ENCODE measurements at regions not wholly inside any gene's neighbourhood (a gene's known extent, or its start where the extent isn't known, plus 50 kb on each side); places are given as distances from the start of the nearest gene placed in this dataset.

GRCh38 chr5:88425124-88425523 is 156.5 kb upstream of the TMEM161B start:
- H3K4me1 ChIP-seq (ENCODE audit: insufficient read depth, low read length, severe bottlenecking), result no peaks in the 10 kb centered on the region
- H3K9me2 ChIP-seq (ENCODE audit: low read depth, low read length), result no peaks in the 10 kb centered on the region
- no peaks in the 10 kb centered on the region for H3K9me3 ChIP-seq (ENCODE audit: low read length)
- H2AFZ ChIP-seq (ENCODE audit: low read length), result no peak overlapping the region
- H3K9ac ChIP-seq (ENCODE audit: low read length), result no peak overlapping the region
- no peak overlapping the region for H3K4me3 ChIP-seq (ENCODE audit: low read depth, low read length, poor library complexity, severe bottlenecking)
- no peak overlapping the region for H3K4me2 ChIP-seq (ENCODE audit: low read length)
- H3K36me3 ChIP-seq (ENCODE audit: insufficient read depth, low read length), result no peaks in the 10 kb centered on the region
- no peak overlapping the region for H3K27ac ChIP-seq (ENCODE audit: low read depth, low read length, poor library complexity, severe bottlenecking)
- TF ChIP-seq EZH2 (IDR thresholded peaks at IDR 0.05; ENCODE audit: borderline replicate concordance, low read length) (no peak), CTCF (IDR thresholded peaks at IDR 0.05; ENCODE audit: low read length) (no peak)
- no peaks in the 10 kb centered on the region for H3K27me3 ChIP-seq (ENCODE audit: insufficient read depth, low read length)
- H3K79me2 ChIP-seq (ENCODE audit: insufficient read depth, low read length), result no peaks in the 10 kb centered on the region
- H4K20me1 ChIP-seq (ENCODE audit: insufficient read depth, low read length), result no peaks in the 10 kb centered on the region
- H3F3A ChIP-seq (ENCODE audit: insufficient read depth, low read length), result no peaks in the 10 kb centered on the region

GRCh38 chr5:88419931-88420330 is 151.3 kb upstream of the TMEM161B start:
- no peak for TF ChIP-seq CTCF (IDR thresholded peaks at IDR 0.05; ENCODE audit: low read length)
- TF ChIP-seq EZH2 (IDR thresholded peaks at IDR 0.05; ENCODE audit: borderline replicate concordance, low read length), result no peak
- Histone ChIP-seq H3K4me2 (ENCODE audit: low read length) (no peak overlapping the region), H3K9me3 (ENCODE audit: low read length) (no peaks in the 10 kb centered on the region), H3K4me3 (ENCODE audit: low read depth, low read length, poor library complexity, severe bottlenecking) (no peak overlapping the region), H2AFZ (ENCODE audit: low read length) (no peak overlapping the region), H3K79me2 (ENCODE audit: insufficient read depth, low read length) (no peaks in the 10 kb centered on the region), H3K9ac (ENCODE audit: low read length) (no peak overlapping the region), H3K27ac (ENCODE audit: low read depth, low read length, poor library complexity, severe bottlenecking) (no peak overlapping the region), H3K36me3 (ENCODE audit: insufficient read depth, low read length) (no peaks in the 10 kb centered on the region), H3K9me2 (ENCODE audit: low read depth, low read length) (no peaks in the 10 kb centered on the region), H3K27me3 (ENCODE audit: insufficient read depth, low read length) (no peaks in the 10 kb centered on the region), H3K4me1 (ENCODE audit: insufficient read depth, low read length, severe bottlenecking) (no peaks in the 10 kb centered on the region), H3F3A (ENCODE audit: insufficient read depth, low read length) (no peaks in the 10 kb centered on the region), H4K20me1 (ENCODE audit: insufficient read depth, low read length) (no peaks in the 10 kb centered on the region)

DNA sequence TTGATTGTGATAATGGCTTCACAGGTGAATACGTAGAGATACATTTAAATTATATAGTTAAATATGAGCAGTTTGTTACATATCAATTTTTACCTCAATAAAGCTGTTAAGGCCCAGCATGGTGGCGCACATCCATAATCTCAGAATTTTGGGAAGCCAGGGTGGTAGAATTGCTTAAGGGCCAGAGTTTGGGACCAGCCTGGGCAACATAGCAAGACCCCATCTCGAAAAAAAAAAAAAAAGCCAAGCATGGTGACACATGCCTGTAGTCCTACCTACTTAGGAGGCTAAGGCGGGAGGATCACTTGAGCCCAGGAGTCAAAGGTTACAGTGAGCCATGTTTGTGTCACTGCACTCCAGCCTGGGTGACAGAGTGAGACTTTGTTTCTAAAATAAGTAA is 138.7 kb upstream of the TMEM161B start:
- H3F3A ChIP-seq (ENCODE audit: insufficient read depth, low read length), result no peaks in the 10 kb centered on the region
- no peaks in the 10 kb centered on the region for H3K79me2 ChIP-seq (ENCODE audit: insufficient read depth, low read length)
- no peaks in the 10 kb centered on the region for H3K4me1 ChIP-seq (ENCODE audit: insufficient read depth, low read length, severe bottlenecking)
- no peaks in the 10 kb centered on the region for H3K9me3 ChIP-seq (ENCODE audit: low read length)
- H3K36me3 ChIP-seq (ENCODE audit: insufficient read depth, low read length), result no peaks in the 10 kb centered on the region
- no peak for TF ChIP-seq EZH2 (IDR thresholded peaks at IDR 0.05; ENCODE audit: borderline replicate concordance, low read length)
- no peak for TF ChIP-seq CTCF (IDR thresholded peaks at IDR 0.05; ENCODE audit: low read length)
- H3K9ac ChIP-seq (ENCODE audit: low read length), result no peak overlapping the region
- no peaks in the 10 kb centered on the region for H3K27me3 ChIP-seq (ENCODE audit: insufficient read depth, low read length)
- H3K27ac ChIP-seq (ENCODE audit: low read depth, low read length, poor library complexity, severe bottlenecking), result no peak overlapping the region
- no peak overlapping the region for H3K4me3 ChIP-seq (ENCODE audit: low read depth, low read length, poor library complexity, severe bottlenecking)
- no peaks in the 10 kb centered on the region for H3K9me2 ChIP-seq (ENCODE audit: low read depth, low read length)
- H2AFZ ChIP-seq (ENCODE audit: low read length), result no peak overlapping the region
- no peak overlapping the region for H3K4me2 ChIP-seq (ENCODE audit: low read length)
- H4K20me1 ChIP-seq (ENCODE audit: insufficient read depth, low read length), result no peaks in the 10 kb centered on the region

Measured in OCI-LY1 (cell line).